ENCODE measurements at regions not wholly inside any gene's neighbourhood (a gene's known extent, or its start where the extent isn't known, plus 50 kb on each side); places are given as distances from the start of the nearest gene placed in this dataset.

DNA sequence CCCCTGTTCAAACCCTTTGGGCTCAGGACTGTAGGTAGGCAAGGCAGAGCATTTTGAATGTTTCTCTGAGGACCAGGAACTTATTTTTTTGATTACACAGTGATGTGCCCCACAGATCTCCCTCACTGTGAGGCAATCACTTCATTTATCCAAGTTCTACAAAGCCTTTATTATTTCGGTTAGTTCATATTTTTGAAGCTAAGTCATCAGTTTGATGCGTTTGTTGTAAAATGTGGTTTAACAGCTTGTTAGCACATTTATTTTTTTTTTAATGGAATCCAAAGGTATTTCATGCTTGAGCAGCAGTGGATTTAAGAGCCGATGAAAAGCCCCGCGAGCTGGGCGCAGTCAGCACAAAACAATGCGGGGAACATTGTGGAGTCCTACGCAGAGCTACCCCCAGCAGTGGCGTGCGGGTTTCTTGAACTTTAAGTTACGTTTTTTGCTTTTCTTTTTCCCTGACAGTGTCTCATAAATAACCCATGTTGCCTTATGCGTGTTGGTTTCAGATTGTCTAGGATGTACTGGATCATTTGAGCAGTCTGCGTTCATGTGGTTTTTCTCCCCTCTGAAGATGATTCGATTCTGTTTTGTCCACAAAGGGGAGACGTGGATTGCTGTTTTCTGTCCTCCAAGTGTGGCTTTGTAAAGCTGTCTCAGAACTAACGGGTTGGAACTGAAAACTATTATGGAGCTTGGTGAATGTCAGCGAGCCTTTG, 233.6 kb upstream of the BMP2 start:
- DNase-seq: no peak

DNA sequence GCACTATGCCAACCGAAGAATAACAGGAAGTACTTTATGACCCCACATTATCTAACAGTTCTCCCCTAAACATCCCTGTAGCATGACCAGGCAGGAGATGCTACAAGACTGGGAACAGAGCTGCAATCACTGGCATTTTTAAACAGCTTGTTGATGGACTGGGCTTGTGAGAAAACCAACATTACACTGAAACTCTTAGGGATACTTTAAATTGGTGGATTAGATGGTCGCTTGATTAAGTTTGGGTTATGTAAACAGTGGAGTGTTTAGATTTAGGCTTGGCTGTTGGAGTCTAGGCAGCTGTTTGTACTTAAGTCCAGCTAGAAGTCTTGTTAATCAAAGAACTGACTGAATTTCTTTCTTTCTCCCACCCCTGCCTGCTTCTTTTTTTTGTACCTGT, 234.1 kb upstream of the BMP2 start:
- no peak for DNase-seq

DNA sequence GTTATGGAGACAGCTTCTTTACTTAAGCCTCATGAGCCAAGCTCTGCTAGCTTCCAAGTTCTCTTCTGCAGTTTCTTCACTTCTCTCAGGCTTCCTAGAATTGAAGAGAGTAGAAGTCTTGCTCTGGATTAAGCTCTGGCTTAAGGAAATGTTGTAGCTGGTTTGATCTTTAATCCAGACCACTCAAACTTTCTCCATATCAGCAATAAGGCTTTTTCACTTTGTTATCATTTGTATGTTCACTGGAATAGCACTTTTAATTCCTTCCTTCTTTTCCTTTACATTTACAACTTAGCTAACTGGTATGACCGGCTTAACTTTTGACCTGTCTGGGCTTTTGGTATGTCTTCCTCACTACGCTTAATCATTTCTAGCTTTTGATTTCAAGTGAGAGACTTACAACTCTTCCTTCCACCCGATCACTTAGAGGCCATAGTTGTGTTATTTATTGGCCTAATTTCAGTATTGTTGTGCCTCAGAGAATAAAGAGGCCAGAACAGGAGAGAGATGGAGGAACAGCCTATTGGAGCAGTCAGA, 236.6 kb upstream of the BMP2 start:
- no peak for DNase-seq

DNA sequence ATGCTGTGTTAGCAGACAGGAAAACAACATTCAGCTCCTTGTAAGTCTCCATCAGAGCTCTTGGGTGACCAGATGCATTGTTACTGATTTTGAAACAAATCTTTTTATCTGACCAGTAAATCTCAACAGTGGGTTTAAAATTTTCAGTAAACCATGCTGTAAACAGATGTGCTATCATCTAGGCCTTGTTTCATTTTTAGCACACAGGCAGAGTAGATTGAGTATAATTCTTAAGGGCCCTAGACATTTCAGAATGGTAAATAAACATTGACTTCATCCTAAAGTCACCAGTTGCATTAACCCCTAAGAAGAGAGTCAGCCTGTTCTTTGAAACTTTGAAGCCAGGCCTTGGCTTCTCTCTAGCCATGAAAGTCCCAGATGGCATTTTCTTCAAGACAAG, 237.2 kb upstream of the BMP2 start:
- DNase-seq: no peak

DNA sequence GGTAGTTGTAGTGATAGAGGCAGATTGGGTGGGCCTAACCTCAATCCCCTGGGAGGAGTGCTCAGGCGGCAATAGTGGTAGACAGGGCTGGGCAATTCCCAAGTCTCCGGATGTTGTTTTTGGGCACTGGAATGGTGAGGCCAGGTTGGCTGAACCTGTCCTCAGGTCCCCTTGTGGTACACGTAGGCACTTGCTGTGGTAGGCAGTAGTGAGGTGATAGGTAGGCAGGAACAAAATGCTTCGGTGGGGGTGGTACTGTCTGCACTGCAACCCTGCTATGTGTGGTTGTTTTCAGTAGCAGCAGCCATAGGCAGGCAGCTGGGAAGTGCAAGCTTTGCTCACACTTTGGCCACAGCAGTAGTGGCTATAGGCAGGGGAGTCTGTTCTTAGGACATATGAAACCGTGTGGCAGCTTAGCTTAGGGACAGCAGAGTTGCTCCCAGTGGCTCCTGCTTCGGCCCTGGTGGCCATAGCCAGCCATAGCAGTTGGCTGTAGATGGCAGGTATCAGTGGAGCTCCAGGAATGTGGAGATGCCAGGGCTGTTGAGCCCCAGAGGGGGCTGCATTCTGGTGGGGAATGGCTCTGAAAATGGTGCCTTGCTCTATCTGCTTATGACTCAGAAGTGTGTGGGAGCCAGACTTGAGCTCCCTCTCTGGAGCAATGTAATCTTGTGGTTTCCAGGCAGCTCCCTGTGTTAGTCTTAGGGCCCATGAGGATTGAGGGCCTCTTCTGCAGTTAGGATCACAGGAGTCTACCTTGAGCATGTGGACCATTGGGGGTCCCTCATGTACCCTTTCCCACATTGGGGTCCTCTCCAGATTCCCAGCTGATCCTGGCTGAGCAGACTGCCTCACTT, 241.8 kb upstream of the BMP2 start:
- no peak for DNase-seq

DNA sequence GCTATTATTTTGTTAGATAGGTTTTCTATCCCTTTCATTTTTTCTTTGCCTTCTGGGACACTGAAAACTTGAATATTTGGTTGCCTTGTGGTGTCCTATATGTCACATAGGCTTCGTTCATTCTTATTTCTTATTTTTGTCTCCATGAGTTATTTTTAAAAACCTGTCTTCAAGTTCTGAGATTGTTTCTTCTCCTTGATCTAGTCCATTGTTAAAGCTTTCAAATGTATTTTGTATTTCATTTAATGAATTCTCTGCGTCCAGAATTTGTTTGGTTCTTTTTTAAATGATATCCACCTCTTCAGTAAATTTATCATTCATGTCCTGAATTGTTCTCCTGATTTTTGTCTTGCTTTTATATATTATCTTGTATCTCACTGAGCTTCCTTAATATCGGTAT, 243.2 kb upstream of the BMP2 start:
- DNase-seq: no peak

DNA sequence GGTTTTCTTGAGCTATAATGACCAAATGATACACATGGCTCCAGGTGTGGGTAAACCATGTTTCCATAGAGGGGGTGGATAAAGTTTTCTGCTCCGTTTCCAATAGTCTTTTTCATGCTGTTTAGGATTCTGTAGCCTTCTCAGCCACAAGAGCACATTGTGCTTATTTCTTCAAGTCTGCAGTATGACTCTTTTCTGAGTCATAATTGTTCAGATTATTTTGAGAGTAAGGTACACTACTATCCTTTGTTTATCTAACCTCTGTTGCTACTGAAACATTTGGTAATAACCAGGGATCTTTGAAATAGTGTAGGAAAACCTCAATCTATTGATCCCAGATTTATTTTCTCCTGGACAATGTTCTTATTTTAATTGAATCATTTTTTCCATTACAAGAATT, 247.9 kb upstream of the BMP2 start:
- no peak for DNase-seq

DNA sequence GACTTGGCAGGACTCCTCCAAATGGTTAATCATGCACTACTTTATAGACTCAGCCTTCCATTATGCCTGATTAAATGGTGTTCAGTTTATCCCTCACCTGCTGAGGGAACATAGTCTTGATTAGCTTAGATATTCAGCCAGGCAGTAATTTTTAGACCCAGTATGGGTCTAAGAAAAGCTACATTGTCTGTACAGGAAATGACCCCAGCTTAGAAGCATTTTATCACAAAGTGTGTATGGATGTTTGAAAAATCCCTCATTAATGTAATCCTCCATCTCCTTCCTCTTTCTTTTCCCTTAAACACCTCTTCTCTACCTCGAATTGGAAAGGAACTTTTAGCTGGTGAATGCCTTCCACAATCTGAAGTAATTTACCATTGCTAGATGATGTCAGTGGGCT, 252.2 kb upstream of the BMP2 start:
- no peak for DNase-seq

DNA sequence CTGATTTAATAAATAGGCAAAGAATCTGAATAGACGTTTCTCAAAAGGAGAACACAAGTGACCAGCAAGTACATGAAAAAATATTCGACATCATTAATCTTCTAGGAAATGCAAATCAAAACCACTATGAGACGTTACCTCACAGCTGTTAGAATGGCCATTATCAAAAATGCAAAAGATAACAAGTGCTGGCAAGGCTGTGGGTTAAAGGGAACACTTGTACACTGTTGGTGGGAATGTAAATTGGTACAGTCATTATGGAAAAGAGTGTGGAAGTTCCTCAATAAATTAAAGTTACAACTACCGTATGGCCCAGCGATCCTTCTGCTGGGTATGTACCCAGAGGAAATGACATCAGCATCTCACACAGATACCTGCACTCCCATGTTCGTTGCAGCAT, 253.9 kb upstream of the BMP2 start:
- DNase-seq: no peak

DNA sequence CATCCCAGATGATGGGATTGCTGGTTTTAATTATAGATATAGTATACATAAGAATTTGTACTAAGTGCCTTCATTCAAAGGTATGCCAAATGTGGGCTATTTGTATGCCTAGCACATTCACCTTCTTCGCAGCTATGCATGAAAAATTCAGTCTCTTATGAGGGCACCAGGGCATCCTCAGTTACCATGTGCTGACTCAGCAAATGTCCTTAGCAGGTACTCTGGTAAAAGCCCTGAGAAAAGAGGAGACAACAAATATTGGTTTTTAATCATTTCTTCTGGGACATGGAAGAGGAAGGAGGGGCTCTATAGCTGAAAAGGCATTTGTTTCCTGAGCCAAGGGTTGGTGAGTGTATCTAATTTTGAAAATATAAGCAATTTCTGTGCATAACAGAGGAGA, 258.1 kb upstream of the BMP2 start:
- DNase-seq: no peak

DNA sequence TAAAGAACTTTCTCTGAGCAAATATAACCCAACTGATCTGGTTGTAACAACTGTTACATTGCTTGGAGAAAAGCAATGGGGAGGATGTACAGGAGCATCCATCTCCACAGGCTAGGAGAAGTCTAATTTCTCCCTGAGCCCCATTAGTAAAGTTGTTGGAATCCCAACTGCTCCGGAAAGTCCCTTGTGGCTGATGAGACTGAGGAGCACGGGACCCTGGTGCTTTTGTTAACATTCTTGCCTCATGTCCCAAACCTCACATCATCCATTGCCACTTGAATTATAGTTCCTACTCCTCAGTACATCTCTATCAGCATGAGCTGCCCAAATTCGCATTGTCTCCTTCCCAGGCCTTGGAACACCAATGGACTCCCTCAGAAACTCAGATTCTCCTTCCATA, 260.6 kb upstream of the BMP2 start:
- no peak for DNase-seq

DNA sequence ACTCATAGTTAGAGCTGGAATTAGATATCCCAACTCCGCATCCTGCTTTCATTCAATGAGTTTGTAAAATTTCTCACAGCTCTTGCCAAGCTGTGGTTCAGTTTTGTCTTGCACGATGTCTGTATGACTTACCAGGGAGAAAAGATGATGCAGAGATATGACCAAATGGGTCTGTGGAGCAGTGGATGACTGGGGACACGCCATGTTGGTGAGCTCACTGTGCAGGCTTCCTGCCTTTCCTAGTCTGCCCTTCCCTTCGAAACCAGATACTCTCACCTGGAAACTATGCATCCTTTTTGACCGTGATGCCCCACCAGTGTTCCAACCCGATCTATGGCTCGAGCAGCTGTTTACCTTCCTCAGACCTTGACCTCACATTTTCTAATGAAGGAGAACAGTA, 262.7 kb upstream of the BMP2 start:
- DNase-seq: no peak

DNA sequence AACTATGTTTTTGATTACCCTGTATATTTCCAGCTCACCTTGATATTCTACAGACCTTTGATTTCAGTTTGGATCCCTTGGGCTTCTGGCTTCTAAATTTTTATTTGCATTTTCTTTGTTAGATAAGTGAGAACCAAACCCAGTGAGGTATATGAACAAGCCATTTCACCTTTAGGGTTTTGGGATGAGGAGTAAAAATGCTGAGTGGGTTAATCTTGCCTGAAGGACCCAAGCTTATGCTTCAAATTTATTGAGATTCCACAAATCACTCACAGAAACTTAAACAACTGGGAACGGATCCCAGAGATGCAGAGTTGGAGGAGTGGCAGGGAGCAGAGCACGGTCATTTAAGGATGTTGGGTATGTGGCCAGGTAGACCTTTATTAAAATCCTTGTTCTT, 263.3 kb upstream of the BMP2 start:
- DNase-seq: no peak

DNA sequence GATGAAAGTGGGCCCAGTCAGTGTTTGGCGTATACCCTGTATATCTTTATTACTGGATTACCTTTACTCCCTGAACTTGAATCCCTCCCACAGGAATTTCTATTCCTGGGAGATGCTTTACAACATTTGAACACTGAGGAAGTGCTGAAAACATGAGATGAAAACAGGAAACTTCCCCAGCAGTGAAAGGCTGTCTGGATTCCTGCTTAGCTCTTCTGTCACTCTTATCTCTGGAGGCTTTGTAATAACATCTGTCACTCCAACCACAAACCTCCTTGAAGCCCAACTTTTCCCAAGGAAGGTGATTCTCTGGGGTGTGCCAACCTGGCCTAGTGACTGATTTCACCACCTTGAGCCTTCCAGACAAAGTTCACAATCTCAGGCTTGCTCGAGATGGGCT, 264.5 kb upstream of the BMP2 start:
- DNase-seq: no peak

DNA sequence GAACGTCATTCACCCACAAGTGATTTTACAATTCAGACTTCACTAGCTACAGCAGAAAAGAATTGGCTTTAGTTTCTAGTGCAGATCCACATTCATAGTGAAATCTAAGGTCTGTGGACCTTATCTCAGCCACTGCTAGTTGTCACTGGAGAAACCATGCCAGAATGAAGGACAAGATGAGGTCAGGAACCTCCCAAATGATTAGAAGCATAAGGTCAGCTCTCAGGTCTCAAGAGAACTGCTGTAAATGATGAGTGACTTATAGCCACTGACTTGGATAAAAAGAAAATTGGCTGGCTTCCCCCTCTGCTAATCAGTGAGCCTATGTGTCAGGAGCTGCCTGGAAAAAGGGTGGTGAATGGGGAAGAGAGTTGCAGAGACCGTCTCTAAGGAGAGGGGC, 265.3 kb upstream of the BMP2 start:
- DNase-seq: no peak

DNA sequence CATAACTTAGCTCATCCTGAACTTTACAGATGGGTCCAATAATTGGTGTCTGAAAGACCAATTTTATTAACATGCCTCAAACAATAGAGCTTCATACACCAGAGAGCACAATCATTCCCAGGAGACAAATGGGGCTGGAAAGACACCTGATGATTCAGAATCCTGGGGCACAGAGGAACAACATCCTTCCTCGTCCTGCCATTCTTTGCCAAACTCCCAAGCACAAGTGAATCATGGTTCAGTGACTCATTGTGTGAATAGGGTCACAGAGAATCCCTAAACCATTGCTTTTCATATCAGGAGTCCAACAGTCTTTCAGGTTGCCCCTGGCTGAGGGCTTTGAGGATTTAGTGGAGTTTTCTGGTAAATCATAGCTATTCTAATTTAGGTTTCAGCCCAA, 266.4 kb upstream of the BMP2 start:
- DNase-seq: no peak

DNA sequence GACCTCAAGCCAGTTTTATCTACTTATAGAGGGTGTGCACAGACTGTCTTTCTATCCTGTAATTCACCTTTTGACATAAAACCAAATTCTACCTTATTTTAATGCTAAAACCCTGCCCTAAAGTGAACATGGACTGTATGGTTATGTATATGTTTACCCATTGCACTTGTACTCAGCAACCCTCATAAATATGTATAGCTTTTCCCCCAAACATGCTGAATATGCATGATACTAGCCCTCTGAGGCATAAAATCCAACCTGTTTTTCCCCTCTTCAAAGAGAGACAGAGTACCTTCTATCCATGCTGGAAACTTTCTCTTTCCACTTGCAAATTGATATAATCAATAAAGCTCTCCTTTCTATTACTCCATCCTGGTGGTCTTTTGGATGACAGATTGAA, 267.9 kb upstream of the BMP2 start:
- DNase-seq: no peak

DNA sequence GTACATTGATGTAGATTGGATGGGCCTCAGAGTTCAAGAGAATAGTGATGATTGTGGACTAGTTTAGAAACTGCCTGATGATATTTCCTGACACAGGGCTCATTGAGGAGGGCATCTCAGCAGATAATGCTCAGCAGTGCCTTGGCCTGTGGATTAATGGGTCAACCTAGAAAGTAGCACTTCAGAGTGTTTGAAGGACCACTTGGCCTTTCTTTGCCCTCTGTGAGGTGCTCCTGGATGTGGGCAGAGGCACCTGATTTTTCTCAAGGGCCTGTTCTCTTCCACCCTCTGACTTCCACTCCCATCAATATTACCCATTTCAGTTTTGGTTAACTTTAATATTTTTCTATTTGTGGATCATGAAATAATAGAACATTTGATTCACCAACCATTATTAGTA, 270.6 kb upstream of the BMP2 start:
- no peak for DNase-seq

DNA sequence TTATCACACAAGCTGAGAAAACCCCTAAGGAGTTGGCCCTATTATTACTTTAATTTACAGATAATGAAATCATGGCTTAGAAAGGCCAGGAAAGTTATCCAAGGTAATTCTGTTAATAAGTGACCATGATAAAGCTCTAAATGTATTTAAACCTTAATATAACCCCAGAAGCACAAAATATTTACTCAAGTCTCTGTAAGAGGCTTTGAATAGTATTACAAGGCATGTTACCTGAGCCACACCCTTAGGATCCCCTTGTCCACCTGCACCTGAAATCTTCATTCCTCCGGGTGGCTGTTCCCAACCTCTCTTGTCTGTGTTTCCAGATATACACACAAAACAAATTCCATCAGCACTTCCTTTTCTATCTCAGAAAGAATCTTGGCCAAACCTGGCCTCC, 271.6 kb upstream of the BMP2 start:
- DNase-seq: no peak

DNA sequence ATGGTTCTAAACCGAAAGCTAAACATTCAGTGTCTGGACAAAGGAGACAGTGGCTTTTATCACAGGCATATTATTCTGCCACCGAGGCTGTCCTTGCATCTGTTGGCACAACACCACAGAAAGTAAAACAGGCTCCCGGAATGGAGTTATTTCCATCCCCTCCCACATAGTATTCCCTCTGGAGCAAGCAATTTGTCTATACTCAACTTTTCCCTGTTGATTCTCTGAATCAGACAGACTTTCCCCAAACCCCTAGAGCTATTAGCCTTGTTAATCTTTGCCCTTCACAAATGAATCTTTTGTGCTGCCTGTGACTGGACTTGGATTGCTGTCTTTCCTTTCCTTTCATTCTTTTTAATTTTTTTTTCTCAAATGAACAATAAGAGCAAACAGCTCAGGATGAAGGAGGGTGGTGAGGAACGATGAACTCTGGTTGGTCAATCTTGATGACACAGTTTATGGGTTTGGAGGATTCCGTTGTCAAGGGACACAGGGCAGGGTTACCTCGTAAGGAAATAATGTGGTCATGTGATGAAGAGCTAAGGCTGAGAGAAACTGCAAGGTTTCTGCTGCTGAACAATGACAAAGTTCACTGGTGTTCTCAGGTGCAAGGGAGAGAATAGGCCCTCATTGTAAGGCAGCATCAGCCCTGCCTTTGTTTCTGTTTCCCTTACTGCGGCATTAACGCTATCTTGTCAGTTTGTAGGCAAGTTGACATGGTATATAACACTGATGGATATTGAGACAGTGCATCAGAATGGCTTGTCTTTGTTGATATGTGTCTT, 275.0 kb upstream of the BMP2 start:
- no peak for DNase-seq

DNA sequence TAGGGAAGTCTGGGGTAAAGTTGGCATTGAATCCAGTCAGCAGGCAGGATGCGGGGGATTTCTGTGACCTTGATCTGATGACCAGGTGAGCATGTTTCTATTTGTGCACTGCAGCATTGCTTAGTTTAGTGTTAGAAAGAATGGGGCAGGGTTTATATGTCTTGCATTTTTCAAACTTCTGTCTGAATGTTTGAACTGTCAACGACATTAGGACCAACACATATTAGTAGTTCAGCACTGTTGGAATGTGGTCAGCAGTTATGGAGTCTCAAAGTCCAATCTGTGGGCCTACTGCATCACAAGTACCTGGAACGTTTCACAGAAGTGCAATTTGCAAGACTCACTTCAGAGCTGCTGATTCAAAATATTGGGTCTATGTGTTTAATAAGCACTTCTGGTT, 276.6 kb upstream of the BMP2 start:
- DNase-seq: no peak

DNA sequence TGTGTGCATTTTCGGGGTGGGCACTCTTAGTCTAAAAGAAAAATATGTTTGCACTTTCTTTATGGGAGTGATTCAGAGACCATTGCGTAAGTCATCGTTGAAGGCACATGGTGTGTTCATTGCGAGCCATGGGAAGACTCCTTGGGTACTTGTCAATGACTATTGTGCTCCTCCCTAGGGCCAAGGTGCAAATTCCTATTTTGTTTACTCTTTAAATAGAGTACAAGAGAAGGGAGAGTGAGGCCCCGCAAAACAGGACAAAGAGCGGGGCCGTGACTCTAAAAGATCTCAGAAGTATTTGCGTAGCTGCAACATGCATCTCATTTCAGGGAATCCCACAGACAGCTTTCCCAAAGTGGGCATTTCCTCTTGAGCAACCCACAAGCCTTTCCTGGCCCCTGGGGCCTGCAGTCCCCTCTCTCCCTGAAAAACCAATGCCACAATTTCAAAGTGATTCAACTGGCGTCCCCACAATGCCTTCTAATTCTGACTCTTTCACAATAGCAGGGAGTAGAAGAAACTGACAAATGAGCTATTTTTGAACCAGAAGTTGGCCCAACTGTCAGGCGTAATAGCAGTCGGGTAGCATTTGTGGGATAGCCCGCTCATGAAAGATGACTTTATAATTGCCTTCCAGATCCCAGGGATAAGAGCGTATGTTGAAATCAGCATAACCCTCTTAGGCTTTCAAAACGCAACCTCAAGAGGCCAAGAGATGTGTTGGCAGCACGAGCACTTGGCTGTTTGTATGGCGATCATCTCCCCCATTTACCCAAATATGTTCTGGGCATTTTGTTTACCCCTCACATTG, 277.9 kb upstream of the BMP2 start:
- no peak for DNase-seq

DNA sequence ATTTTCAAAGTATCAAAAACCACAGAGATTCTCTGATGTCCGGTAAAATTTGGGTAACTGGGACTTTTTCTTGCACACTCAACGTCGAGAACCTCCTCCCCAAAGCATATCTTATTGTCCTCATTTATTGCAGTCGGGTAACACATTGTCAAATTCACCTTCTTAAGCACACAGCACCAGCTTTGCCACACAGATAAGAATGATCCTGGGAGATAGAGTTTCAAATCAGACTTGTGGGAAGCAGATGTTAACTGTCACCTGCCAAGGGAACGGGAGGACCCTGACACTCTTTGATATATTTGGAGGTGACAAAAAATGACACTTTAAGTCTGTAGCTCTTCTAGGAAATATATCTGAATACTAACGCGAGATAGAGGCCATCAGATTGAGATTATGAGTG, 282.1 kb upstream of the BMP2 start:
- no peak for DNase-seq

Data from NCI-H1930 (cell line).